Cardiac fibroblast (primary cell): ENCODE measurements at regions not wholly inside any gene's neighbourhood (a gene's known extent, or its start where the extent isn't known, plus 50 kb on each side); places are given as distances from the start of the nearest gene placed in this dataset.
A peak's percentile ranks its signal among the peaks of the same experiment; 100 is the strongest.

Experiments
- DNase-seq, 2 donors: peaks; one replicate each; pipeline versions ENCODE4 v3.0.0 to v3.0.0-alpha.2; 2010; ENCODE audit warnings: low read depth in 2 of 2
- H3K4me3 ChIP-seq, 2 donors: replicated peaks in 1 of 2; 1 replicate in 1 of 2; 2 replicates in 1 of 2; pipeline ENCODE4 v1.5.1; 2011; ENCODE audit warnings: low read depth in 2 of 2, low read length in 2 of 2, mild to moderate bottlenecking in 2 of 2, moderate library complexity in 1 of 2
- TF ChIP-seq, protein P1 (sequence below): IDR thresholded peaks from one replicate; pipeline ENCODE4 v1.5.1; 2011; ENCODE audit warnings: low read depth, mild to moderate bottlenecking, low read length, inconsistent platforms

DNA sequence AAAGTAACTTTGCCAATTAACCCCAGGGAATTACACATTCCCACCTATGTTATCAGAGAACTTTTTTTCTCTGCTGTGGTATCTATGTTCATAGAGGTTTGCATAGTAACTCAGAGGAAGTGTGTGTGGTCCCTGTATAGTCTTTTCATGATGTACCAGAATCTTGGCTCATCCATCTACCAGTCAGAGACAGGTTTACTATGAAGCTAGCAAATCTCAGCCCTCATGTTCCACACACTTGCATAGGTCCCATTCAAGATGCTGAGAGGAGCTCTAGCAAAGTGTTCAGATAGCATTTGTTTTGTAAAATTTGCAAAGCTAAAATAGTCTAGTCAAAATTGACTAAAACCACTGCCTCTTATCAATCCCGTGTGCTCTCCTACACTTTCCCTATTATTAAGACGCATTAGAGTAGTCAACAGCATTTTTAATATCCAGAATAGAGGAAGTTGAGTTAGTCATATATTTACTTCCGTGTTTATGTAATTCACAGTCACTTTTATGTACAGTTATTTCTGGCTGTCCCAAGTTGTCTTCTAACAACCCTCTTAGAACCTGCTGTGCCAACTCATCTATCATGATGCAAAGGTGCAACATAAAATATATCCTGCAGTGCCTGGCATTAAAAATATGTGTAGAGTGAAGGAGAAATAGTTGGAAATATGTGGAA is 184.2 kb downstream of the FAM76B start:
- TF ChIP-seq, protein P1, sequence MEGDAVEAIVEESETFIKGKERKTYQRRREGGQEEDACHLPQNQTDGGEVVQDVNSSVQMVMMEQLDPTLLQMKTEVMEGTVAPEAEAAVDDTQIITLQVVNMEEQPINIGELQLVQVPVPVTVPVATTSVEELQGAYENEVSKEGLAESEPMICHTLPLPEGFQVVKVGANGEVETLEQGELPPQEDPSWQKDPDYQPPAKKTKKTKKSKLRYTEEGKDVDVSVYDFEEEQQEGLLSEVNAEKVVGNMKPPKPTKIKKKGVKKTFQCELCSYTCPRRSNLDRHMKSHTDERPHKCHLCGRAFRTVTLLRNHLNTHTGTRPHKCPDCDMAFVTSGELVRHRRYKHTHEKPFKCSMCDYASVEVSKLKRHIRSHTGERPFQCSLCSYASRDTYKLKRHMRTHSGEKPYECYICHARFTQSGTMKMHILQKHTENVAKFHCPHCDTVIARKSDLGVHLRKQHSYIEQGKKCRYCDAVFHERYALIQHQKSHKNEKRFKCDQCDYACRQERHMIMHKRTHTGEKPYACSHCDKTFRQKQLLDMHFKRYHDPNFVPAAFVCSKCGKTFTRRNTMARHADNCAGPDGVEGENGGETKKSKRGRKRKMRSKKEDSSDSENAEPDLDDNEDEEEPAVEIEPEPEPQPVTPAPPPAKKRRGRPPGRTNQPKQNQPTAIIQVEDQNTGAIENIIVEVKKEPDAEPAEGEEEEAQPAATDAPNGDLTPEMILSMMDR = no peak
- no peak for DNase-seq
- no peak overlapping the region for H3K4me3 ChIP-seq

DNA sequence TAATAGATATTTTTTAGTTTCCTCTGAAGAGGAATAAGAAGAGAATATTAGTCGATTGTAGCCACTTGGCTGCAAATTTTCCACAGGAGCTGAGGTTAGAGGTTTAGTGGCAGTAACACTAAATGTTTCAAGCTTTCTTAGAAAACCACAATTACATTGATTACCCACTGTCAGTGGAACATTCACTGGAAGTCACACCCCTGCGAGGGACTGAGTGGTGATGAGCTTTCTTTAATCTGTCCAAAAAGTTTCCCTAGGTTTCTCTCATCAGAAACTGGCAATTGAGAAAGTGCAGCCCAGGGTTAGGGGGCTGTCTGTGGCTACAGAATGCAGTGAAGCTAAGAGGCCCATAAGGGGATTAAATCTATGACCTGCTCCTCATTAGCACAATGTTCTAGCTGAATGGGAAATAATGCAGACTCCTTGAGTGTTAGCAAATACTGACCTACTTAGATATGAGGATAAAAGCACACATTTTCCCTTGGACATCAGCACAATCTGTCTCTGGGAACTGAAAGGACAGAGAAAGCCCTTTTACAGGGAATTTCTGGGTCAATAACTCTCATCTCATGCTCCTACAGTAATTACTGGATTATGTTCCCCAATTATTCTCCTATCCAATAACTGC is 189.5 kb downstream of the FAM76B start:
- H3K4me3 ChIP-seq = no peak overlapping the region
- TF ChIP-seq, protein P1 = no peak
- no peak for DNase-seq

DNA sequence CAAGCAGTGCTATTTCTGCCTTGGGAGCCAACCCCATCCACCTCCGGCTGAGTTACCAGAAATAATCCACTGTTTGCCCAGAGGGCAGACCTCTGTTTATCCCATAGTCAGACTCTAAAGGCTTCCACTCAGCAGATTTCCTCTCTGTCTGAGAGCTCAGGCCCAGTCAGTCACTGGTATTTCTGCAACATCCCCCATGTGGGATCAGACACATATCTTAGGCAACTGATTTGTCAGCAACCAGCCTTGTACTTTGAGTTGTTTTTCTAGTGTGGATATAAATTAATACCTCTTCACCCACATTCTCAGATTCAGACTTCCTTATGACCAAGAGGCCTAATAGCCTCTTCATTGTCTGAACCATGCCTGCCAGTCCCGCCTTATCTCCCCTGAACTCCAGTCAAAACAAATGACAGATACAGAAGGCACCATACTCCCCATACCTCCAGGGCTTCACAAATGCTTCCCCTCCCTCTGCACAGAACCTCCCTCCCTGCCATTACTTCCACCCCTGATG is 193.6 kb downstream of the FAM76B start:
- peak; percentile 38 to 57 for DNase-seq
- TF ChIP-seq, protein P1 = no peak
- no peak overlapping the region for H3K4me3 ChIP-seq

DNA sequence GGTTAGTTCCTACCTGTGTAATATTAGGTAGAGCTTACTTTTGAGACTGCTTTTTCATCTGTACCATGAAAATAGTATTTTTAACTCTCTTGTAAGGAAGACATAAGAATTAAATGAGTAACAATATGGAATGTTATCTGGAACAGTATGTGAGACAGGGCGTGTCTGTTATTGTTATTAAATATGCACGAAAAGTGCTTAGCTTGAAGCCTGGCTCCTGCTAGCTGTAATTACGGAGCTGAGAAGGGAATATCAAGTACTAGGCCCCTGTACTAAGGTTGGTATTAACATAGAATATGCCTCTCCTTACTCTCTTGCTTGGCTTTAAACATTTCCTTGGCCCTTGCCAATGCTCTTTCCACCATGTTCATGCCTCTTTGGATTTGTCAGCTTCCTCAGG is 194.0 kb downstream of the FAM76B start:
- TF ChIP-seq, protein P1 = no peak
- peak in 1 of 2 donors; percentile 18 for DNase-seq
- no peak overlapping the region for H3K4me3 ChIP-seq

DNA sequence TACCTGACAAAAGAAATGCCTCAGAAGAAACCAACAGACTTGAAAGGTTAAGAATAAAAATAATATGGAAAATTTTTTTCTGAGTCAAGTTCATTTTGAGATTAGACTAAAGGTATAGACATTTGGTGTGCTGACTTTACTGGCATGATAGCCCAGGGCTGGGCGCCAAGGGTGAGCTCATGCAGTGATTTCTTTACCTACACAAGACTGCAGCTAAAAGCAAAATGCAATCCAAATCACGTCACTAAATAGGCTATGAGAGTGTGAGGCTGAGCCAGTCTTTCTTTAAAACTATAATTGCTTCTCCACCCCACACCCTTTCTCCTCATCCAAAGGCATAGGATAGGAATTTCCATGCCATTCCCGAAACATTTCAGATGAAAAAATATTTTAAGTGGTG is 196.5 kb downstream of the FAM76B start:
- TF ChIP-seq, protein P1 = no peak
- DNase-seq = peak in 1 of 2 donors; percentile 24
- no peak overlapping the region for H3K4me3 ChIP-seq

DNA sequence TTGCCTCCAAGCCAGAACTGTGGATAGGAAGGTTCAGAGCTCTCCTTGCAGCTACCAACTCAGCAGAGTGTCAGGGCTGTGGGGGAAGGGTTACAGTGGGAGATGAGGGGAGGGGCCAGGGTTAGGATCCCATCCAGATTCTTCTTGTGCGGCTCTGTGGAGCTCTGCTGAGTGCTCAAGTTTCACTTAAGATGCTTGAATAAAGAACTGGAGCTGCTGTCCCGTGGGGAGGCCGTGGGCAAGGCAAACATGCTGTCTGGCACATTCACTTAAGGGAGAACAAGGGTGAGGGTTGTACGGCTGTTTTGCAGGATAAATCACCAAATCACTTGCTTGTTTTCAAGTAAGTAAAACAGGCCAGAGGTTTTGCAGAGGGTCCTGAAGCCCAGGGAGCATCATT is 197.1 kb downstream of the FAM76B start:
- DNase-seq = peak in 1 of 2 donors; percentile 63
- TF ChIP-seq, protein P1 = no peak

More for the DNA sequence above, 197.1 kb downstream of the FAM76B start:
- H3K4me3 ChIP-seq = no peak overlapping the region
